Hippocampal formation (tissue), 2 donors: ENCODE measurements at regions not wholly inside any gene's neighbourhood (a gene's known extent, or its start where the extent isn't known, plus 50 kb on each side); places are given as distances from the start of the nearest gene placed in this dataset.
"Not testable (repeated sequence)": the region's sequence is repeated elsewhere in the genome, so short reads cannot be mapped to it uniquely, and the experiment has no call there.

Source experiments
- DNase-seq, 2 donors: peaks; one replicate each; lab custom pipeline; 2025; lab: John Stamatoyannopoulos, UW

DNA sequence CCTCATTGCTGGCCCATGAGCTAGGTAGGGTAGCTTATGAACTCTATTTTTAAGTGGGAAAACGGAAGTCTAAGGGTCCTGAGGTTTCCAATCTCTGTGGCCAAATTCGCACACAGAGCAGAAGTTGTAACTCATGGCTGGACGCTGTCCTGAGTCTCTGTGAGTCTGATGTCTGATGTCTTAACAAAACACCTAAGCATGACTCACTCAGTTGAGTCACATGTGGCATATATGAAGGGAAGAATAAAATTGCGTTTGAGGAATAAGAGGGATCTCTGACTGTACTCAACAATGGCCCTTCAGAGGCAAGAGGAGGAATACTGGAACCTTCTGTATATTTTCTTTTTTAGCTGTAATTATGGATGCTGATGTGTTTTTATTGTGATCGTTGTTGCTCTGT is 569.7 kb downstream of the RIT2 start:
- no peak for DNase-seq

DNA sequence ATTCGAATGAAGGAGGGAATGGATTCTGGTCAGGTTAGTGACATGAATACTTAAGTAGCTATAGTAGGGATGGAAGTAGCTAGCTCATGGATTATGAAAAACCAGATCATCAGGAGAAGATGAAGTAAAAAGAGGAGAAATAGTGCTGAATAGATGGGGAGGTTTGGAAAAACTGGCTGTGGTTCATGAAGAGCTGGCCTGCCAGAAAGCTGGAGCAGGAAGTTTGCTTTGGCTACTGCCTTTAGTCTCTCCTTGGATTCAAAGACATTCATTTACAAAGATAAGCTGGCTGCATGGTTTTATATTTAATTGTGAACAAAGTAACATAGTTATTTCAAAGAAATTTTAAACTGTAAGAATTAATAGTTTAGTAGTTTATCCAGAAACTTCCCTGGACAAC is 567.0 kb downstream of the RIT2 start:
- DNase-seq = no peak

DNA sequence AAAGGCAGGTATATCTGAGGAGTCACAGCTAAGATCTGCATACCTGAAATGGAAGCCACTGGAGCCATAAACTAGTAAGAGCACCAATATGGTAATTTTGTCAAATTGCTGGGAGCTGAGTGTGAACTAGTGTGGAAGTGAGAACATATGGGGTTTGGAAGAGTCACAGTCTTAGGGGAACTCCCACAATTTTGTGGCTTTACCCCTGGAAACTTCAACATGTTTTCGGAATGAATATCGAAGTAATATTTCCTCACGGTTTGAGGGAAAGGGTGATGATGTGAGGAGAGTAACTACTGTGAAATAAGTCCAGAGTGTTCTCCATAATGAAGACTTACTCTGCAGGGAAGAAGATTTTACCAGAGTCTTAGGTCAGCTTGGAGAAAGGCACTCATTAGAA is 565.9 kb downstream of the RIT2 start:
- no peak for DNase-seq

- not testable (repeated sequence) for DNase-seq
These were observed 562.9 kb downstream of the RIT2 start for GRCh38 chr18:42552559-42552958.

GRCh38 chr18:42559069-42559690 is 556.3 kb downstream of the RIT2 start:
- no peak for DNase-seq

GRCh38 chr18:42561521-42561920 is 554.0 kb downstream of the RIT2 start:
- no peak for DNase-seq

DNA sequence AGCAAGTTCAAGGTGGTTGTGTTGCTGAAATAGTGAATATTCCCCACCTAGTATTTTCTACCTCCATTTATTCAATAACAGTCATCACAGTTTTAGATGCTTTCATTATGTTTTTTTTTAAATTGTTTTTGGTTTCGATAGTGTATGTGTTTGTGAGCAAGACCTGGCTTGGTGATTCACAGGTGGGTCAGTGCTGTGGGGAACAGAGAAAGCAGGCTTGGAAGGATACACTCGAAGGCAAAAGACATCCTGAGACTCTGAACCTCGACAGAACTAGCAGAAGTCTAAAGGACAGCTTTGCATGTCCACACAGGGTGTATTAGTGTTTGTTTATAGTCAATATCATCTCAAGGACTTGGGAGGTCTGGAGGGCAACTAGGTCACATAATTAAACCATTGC is 551.5 kb downstream of the RIT2 start:
- DNase-seq = no peak

- DNase-seq = peak; percentile 38 to 55
These were observed 550.7 kb downstream of the RIT2 start for GRCh38 chr18:42564761-42565160.

DNA sequence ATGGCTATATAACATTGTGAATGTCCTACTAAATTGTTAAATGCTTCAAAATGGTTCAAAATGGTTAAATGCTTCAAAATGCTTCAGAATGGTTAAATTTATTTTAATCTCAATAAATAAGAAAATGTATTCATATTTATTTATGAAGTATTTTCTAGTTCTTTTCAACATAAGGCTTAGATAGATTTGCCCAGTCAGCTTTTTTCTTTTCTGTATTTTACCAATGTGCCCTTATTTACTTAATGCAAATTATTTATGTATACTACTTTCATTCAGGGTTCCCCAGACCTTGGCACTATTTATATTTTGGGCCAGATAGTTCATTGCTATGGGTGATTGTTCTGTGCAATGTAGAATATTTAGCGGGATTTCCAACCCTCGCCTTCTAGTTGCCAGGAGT is 546.7 kb downstream of the RIT2 start:
- DNase-seq = no peak

GRCh38 chr18:42574871-42575270 is 540.6 kb downstream of the RIT2 start:
- no peak for DNase-seq

GRCh38 chr18:42576124-42576523 is 539.4 kb downstream of the RIT2 start:
- no peak for DNase-seq

- DNase-seq = no peak
These were observed 536.7 kb downstream of the RIT2 start for GRCh38 chr18:42578792-42579191.

- DNase-seq = no peak
These were observed 533.2 kb downstream of the RIT2 start for GRCh38 chr18:42582266-42582665.

DNA sequence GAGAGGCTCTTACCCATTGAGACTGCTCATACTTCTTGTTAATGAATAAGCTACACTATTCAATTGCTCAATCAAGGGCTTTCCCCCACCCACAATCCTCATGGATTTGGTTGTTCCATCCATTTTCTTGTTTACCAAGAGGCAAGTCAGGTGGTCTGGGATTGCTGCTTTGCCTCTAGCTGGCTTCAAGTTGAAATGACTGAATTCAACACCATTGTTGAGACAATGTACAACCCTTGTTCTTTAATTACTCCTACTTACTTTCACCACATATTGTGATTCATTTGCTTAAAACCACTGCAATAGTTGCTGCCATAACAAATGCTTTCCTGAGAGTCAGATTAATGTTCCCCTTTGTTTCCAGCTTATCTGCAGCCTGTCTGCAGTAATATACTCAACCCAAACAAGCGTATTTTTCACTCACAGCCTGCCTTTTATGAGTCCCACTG is 532.2 kb downstream of the RIT2 start:
- DNase-seq = no peak

DNA sequence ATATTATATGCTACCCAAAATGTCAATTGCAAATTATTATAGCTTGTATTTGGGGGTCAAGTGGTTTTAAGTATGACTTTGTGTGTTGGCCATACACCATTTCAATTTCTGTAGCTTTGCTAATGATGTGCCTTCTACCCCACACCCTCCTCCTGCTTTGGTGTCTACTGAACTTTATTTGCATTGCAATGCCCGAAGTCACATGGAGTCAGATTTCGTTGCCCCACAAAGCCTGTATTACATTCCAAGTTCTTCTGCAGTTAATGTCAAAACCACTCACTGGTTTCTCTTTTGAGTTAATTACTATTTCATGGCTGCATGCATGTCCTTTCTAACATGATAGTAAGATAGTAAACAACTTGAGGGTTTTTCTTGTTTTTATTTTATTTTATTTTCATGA is 528.9 kb downstream of the RIT2 start:
- no peak for DNase-seq

- no peak for DNase-seq
These were observed 526.7 kb downstream of the RIT2 start for GRCh38 chr18:42588786-42589185.

DNA sequence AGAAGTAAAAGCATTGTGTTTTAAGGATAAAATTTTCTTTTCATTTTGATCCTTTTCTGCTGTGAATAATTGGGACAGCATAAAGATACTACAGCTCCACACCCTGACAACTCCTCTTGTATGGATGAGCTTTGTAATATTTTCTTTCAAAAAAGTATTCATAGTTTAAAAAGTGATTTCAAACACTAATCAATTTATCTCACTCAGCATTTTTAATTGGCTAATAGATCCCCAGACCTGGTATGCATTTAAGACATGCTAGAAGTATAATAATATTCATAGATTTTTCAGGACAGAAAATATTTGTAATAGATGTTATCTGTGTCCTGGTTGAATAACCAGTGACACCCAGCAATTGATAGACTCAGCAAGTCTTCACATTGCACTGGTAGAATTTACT is 510.7 kb downstream of the RIT2 start:
- DNase-seq = no peak

DNA sequence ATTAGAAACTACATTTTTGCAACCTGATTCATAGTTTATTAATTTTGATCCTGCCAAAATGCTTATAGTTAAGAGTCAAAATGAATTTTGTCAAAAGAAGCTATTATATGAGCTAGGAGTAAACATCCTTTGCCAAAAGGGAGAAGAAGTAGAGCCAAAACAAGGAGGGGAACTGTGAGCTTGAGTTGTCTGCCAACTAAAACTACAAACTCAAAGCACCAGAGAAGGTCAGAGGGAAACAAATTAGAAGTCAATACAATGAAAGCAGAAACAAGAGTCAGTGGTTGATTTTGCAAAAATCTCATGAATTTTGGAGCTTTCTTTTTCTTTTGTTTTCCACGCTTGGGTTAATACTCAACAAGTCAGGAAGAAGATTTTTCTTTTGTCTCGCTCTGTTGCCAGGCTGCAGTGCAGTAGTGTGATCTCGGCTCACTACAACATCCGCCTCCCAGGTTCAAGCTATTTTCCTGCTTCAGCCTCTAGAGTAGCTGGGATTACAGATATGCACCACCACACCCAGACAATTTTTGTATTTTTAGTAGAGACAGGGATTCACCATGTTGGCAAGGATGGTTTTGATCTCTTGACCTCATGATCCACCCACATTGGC is 508.5 kb downstream of the RIT2 start:
- DNase-seq = no peak

DNA sequence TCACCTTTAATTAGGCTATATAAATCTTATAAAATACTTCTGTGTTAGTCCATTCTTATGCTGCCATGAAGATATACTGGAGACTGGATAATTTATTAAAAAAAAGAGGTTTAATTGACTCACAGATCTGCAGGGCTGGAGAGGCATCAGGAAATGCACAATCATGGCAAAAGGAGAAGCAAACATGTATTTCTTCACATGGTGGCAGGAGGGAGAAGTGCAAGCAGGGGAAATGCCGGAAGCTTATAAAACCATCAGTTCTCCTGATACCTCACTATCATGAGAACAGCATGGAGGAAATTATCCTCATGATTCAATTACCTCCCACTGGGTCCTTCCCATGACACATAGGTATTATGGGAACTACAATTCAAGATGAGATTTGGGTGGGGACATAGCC is 504.4 kb downstream of the RIT2 start:
- DNase-seq = no peak

GRCh38 chr18:42614619-42615293 is 500.7 kb downstream of the RIT2 start:
- DNase-seq = peak; percentile 46 to 55

DNA sequence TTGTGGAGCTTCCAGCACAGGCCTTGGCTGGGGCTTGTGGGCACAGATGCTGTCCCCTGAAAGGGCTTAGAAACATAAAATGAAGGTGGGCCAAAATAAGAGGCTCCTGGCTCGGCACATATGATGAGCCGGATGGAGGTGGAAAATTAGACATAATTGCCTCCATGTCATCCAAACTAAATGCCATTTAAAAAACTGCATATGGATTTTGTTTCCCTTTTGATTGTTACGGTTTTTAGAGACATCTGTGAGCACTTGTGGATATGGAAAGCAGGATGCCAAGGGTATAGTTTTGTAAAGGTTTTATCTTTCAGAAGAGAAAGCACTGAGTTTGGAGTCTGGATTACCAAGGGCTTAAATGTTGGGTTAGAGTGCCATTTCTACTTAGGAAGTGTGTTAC is 498.3 kb downstream of the RIT2 start:
- no peak for DNase-seq

GRCh38 chr18:42619771-42620170 is 495.7 kb downstream of the RIT2 start:
- DNase-seq = no peak

- DNase-seq = no peak
These were observed 494.8 kb downstream of the RIT2 start for GRCh38 chr18:42620657-42621056.

- DNase-seq = no peak
These were observed 491.6 kb downstream of the RIT2 start for GRCh38 chr18:42623935-42624334.
